Fibroblast of the aortic adventitia (primary cell): ENCODE measurements at regions not wholly inside any gene's neighbourhood (a gene's known extent, or its start where the extent isn't known, plus 50 kb on each side); places are given as distances from the start of the nearest gene placed in this dataset.

Experiments used
- DNase-seq: peaks from one replicate; pipeline ENCODE4 v3.0.0-alpha.2; 2010; ENCODE audit warnings: low read depth
- H3K4me3 ChIP-seq: 2 replicates; pipeline ENCODE4 v1.5.1; 2011; ENCODE audit warnings: low read depth, mild to moderate bottlenecking, control low read depth, low read length, moderate library complexity
- TF ChIP-seq, protein P1 (sequence below): IDR thresholded peaks from 2 replicates; pipeline ENCODE4 v1.5.1; 2011; ENCODE audit warnings: mild to moderate bottlenecking, low read length, control low read depth, inconsistent platforms; ENCODE audit not compliant: insufficient read depth

DNA sequence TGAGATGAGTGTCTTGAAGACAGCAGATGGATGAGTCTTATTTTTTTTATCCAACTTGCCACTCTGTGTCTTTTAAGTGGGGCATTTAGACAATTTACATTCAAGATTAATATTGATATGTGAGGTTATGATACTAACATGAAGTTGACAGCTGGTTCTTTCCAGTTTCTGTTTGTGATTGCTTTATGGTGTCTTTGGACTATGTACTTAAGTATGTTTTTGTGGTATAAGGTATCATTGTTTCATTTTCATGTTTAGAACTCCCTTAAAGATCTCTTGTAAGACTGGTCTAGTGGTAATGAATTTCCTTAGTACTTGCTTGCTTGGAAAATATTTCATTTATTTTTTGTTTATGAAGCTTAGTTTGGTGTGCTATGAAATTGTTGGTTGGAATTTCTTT, 550.3 kb upstream of the NOVA1 start:
- TF ChIP-seq, protein P1, sequence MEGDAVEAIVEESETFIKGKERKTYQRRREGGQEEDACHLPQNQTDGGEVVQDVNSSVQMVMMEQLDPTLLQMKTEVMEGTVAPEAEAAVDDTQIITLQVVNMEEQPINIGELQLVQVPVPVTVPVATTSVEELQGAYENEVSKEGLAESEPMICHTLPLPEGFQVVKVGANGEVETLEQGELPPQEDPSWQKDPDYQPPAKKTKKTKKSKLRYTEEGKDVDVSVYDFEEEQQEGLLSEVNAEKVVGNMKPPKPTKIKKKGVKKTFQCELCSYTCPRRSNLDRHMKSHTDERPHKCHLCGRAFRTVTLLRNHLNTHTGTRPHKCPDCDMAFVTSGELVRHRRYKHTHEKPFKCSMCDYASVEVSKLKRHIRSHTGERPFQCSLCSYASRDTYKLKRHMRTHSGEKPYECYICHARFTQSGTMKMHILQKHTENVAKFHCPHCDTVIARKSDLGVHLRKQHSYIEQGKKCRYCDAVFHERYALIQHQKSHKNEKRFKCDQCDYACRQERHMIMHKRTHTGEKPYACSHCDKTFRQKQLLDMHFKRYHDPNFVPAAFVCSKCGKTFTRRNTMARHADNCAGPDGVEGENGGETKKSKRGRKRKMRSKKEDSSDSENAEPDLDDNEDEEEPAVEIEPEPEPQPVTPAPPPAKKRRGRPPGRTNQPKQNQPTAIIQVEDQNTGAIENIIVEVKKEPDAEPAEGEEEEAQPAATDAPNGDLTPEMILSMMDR, result no peak
- DNase-seq, result no peak

DNA sequence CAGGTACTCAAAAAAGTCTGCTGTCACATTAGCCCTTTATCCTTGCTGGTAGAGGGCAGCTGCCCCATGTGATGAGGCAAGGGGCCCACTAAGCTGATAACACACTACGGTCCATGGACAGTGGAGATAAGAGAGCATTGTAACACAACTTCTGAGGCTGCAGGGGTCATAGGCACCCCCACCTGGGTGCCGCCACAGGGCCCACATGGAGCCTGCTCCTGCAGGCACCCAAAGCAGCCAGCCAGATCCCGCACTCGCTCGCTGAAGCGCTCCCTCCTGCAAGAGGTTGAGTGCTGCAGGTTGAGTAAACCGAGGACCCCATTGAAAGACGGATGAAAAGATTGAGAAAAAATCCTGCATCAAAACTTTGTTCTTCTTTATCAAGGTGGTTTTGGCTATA, 566.3 kb upstream of the NOVA1 start:
- H3K4me3 ChIP-seq, result no peak overlapping the region
- DNase-seq, result no peak
- TF ChIP-seq, protein P1, result no peak

More for the DNA sequence above, 550.3 kb upstream of the NOVA1 start:
- no peak overlapping the region for H3K4me3 ChIP-seq

DNA sequence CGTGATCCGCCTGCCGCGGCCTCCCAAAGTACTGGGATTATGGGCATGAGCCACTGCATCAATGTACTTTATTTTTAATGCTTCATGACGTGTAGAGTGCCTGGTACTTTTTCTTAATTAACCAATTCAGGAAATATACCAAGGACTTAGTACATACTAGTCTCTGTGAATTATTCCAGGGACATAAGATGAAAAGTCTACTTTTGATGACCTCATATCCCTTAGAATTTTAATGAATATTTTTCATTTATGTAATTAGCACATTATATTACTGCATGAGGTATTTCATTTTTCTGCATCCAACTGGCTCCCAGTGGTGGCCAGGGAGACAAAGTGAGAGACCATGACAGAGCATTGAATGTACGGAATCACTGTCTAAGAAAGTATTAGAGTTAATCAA, 577.7 kb upstream of the NOVA1 start:
- TF ChIP-seq, protein P1, result no peak
- no peak overlapping the region for H3K4me3 ChIP-seq
- no peak for DNase-seq

DNA sequence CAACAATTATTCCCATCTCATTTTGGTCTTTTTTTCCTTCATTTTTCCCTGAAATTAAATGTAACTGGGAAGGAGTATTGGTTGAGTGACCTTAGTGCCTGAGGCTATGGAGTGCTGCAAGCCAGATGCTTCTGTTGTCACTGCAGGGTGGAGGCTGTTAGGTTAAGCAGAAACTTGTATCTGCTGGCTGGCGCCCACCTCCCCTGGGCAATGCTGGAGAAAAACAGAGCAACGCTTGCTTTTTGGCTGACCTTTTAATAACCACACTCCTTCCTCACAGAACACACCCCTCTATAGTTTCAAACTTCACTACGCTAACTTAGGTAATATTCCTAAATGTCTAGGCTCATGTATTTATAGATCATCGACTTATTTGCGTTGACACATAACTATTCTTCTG, 583.5 kb upstream of the NOVA1 start:
- no peak overlapping the region for H3K4me3 ChIP-seq
- TF ChIP-seq, protein P1, result no peak
- DNase-seq, result no peak

DNA sequence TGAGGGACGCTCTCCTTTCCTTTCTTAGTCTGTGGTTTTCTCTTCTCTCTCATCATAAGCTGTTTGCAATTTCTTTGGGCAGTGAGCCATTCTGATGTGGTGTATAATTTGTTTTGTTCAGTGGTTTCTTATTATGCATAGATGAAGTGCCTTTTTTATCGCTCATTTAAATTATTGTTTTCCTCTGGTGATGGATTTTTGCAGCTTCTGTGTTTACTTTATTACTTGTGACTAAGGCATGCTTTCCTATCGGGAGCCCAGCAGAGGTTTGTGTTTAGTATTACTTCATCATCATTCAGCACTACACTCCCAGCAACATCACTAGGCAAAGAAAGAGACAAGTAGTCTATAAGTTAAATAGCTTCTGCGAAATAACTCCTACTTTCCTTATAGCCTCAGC, 586.6 kb upstream of the NOVA1 start:
- TF ChIP-seq, protein P1, result no peak
- H3K4me3 ChIP-seq, result no peak overlapping the region
- no peak for DNase-seq

DNA sequence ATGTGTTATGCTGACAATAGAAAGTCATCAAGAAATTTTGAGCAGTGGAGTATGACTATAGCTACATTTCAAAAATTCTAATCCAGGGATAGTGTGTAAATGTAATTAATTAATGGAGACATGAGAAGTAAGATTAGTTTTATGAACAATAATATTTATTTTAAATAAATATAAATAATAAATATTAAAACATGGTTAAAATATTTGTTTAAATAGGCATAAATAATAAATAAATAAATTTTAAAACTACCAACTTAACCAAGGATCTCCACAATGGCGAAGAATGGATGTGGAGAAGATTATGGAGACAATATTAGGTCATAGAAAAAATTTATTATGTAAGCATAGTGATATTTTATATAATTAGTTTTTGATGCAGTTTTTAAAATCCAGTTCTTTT, 588.2 kb upstream of the NOVA1 start:
- TF ChIP-seq, protein P1, result no peak
- no peak overlapping the region for H3K4me3 ChIP-seq
- no peak for DNase-seq

DNA sequence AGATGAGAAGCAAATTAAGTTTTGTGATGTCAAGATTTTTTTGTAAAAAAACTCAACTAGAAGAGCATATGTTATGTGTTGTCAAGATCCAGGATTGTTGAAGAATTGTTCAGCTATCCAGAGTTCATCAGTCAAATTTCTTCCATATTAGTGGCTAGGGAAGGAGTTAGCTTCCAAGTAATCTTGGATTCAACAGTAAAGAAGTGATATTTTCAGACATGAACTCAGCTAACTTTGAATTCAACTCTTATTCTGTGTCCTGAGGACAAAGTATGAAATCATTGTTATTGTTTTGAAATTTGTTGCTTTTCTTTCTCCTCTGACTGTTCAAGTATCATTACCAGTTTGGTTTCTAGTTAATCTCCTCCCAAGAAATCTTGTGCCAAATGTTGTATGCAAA, 589.3 kb upstream of the NOVA1 start:
- no peak for DNase-seq
- no peak overlapping the region for H3K4me3 ChIP-seq
- TF ChIP-seq, protein P1, result no peak
